ENCODE measurements at regions not wholly inside any gene's neighbourhood (a gene's known extent, or its start where the extent isn't known, plus 50 kb on each side); places are given as distances from the start of the nearest gene placed in this dataset.

DNA sequence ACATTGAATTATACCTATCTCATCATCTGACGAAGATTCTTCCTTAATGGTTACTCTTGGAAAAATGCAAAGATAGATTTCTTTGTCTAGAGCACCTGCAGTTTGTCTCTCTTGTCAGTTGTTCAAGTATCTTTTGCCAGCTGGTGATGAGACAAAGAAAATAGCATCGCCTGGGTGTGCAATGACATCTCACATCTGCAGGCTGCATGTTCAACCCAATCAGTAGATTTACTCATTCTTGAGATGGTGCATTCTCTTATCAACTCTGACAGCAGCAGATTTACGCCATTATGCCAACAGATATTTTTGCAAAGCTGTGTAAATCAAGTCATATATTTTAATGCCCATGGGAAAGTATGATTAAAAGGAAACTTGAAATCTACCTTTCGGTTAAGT is 164.6 kb upstream of the PDGFD start:
- Mint-ChIP-seq H3K4me1 (no peaks in the 10 kb centered on the region), H3K36me3 (no peaks in the 10 kb centered on the region), H3K27me3 (ENCODE audit: low read depth in 3 of 3) (no peaks in the 10 kb centered on the region), H3K4me3 (no peak overlapping the region), H3K9me3 (peaks cover 0 to 4% (median 0%) of the 10 kb centered on the region in 7 donors), H3K27ac (no peak overlapping the region)
- H3K79me2 ChIP-seq (ENCODE audit: insufficient read depth, low read length): no peaks in the 10 kb centered on the region
- no peak overlapping the region for H2AFZ ChIP-seq (ENCODE audit: insufficient read depth, low read depth, low read length, poor library complexity, severe bottlenecking)
- H3K36me3 ChIP-seq (replicated peaks in 1 of 2; ENCODE audit: control insufficient read depth in 1 of 2, insufficient read depth in 2 of 2, low read length in 2 of 2): no peaks in the 10 kb centered on the region
- no peak overlapping the region for H3K4me2 ChIP-seq (replicated peaks; ENCODE audit: extremely low read depth, low read length, poor library complexity, severe bottlenecking)
- H3K27ac ChIP-seq (ENCODE audit: low read depth in 1 of 2, low read length in 2 of 2): no peak overlapping the region
- WGBS (ENCODE audit: insufficient coverage): 100% methylated on average over 1 of the region's 4 CpGs
- H3K9me3 ChIP-seq (replicated peaks in 1 of 2; ENCODE audit: control insufficient read depth in 1 of 2, insufficient read depth in 1 of 2, low read length in 2 of 2): no peaks in the 10 kb centered on the region
- no peaks in the 10 kb centered on the region for H3K4me1 ChIP-seq (ENCODE audit: control insufficient read depth in 1 of 2, insufficient read depth in 2 of 2, low read length in 2 of 2)
- DNase-seq: no peak
- no peaks in the 10 kb centered on the region for H4K20me1 ChIP-seq (ENCODE audit: insufficient read depth, low read length)
- H3K4me3 ChIP-seq (replicated peaks in 1 of 3; ENCODE audit: low read depth in 2 of 3, low read length in 3 of 3): no peak overlapping the region
- TF ChIP-seq, protein P1, sequence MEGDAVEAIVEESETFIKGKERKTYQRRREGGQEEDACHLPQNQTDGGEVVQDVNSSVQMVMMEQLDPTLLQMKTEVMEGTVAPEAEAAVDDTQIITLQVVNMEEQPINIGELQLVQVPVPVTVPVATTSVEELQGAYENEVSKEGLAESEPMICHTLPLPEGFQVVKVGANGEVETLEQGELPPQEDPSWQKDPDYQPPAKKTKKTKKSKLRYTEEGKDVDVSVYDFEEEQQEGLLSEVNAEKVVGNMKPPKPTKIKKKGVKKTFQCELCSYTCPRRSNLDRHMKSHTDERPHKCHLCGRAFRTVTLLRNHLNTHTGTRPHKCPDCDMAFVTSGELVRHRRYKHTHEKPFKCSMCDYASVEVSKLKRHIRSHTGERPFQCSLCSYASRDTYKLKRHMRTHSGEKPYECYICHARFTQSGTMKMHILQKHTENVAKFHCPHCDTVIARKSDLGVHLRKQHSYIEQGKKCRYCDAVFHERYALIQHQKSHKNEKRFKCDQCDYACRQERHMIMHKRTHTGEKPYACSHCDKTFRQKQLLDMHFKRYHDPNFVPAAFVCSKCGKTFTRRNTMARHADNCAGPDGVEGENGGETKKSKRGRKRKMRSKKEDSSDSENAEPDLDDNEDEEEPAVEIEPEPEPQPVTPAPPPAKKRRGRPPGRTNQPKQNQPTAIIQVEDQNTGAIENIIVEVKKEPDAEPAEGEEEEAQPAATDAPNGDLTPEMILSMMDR (IDR thresholded peaks at IDR 0.05): no peak
- no peaks in the 10 kb centered on the region for H3K27me3 ChIP-seq (ENCODE audit: control insufficient read depth in 2 of 2, insufficient read depth in 2 of 2, low read length in 2 of 2)
- no peak overlapping the region for H3K9ac ChIP-seq (ENCODE audit: insufficient read depth, low read length, poor library complexity, severe bottlenecking)
- intact Hi-C loops (cut with micrococcal nuclease): no loop called here

DNA sequence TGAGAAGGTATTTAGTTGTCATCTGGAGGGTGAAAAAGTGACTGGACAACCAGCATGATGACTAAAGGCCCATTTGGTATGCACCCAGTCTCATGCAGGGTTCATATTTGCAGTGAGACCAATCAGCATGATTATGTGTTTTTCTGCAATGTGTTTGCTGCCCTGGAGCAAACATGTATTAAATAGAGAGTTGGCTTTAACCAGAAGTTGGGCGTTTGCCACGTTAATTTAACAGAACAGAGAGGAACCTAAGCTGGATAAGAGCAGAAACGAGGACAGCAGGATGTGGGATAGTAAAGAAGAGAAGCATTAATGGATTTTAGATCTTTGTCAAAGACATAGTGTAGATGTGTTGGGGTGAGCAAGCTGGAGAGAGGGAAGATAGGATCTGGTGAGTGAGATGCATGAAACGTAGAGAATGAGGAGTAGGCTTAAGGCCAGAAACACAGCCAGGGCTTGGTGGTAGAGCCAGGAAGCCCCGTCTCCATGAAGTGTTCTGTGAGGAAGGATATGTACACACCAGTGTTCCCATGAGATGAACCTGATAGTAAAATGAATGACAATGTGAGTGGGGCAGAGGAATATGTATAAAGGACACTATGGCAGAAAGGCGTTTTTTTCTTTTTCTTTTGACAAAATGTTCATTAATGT is 164.0 kb upstream of the PDGFD start:
- no peaks in the 10 kb centered on the region for H3K9me3 ChIP-seq (replicated peaks in 1 of 2; ENCODE audit: control insufficient read depth in 1 of 2, insufficient read depth in 1 of 2, low read length in 2 of 2)
- H4K20me1 ChIP-seq (ENCODE audit: insufficient read depth, low read length): no peaks in the 10 kb centered on the region
- H2AFZ ChIP-seq (ENCODE audit: insufficient read depth, low read depth, low read length, poor library complexity, severe bottlenecking): no peak overlapping the region
- H3K9ac ChIP-seq (ENCODE audit: insufficient read depth, low read length, poor library complexity, severe bottlenecking): no peak overlapping the region
- no peaks in the 10 kb centered on the region for H3K27me3 Mint-ChIP-seq (ENCODE audit: low read depth in 3 of 3)
- TF ChIP-seq, protein P1 (IDR thresholded peaks at IDR 0.05): no peak
- H3K4me3 Mint-ChIP-seq: no peak overlapping the region
- H3K36me3 Mint-ChIP-seq: no peaks in the 10 kb centered on the region
- WGBS (ENCODE audit: insufficient coverage): 84% methylated on average over 4 of the region's 6 CpGs
- H3K9me3 Mint-ChIP-seq: peaks cover 0 to 4% (median 0%) of the 10 kb centered on the region in 7 donors
- no peaks in the 10 kb centered on the region for H3K36me3 ChIP-seq (replicated peaks in 1 of 2; ENCODE audit: control insufficient read depth in 1 of 2, insufficient read depth in 2 of 2, low read length in 2 of 2)
- no peaks in the 10 kb centered on the region for H3K4me1 Mint-ChIP-seq
- H3K79me2 ChIP-seq (ENCODE audit: insufficient read depth, low read length): no peaks in the 10 kb centered on the region
- no peak overlapping the region for H3K4me2 ChIP-seq (replicated peaks; ENCODE audit: extremely low read depth, low read length, poor library complexity, severe bottlenecking)
- H3K4me3 ChIP-seq (replicated peaks in 1 of 3; ENCODE audit: low read depth in 2 of 3, low read length in 3 of 3): no peak overlapping the region
- H3K27me3 ChIP-seq (ENCODE audit: control insufficient read depth in 2 of 2, insufficient read depth in 2 of 2, low read length in 2 of 2): no peaks in the 10 kb centered on the region
- no peak for DNase-seq
- H3K27ac Mint-ChIP-seq: no peak overlapping the region
- no peak overlapping the region for H3K27ac ChIP-seq (ENCODE audit: low read depth in 1 of 2, low read length in 2 of 2)
- no peaks in the 10 kb centered on the region for H3K4me1 ChIP-seq (ENCODE audit: control insufficient read depth in 1 of 2, insufficient read depth in 2 of 2, low read length in 2 of 2)
- intact Hi-C loops (cut with micrococcal nuclease): no loop called here

Measured in CD14-positive monocyte (primary cell).